ENCODE measurements at regions not wholly inside any gene's neighbourhood (a gene's known extent, or its start where the extent isn't known, plus 50 kb on each side); places are given as distances from the start of the nearest gene placed in this dataset.

DNA sequence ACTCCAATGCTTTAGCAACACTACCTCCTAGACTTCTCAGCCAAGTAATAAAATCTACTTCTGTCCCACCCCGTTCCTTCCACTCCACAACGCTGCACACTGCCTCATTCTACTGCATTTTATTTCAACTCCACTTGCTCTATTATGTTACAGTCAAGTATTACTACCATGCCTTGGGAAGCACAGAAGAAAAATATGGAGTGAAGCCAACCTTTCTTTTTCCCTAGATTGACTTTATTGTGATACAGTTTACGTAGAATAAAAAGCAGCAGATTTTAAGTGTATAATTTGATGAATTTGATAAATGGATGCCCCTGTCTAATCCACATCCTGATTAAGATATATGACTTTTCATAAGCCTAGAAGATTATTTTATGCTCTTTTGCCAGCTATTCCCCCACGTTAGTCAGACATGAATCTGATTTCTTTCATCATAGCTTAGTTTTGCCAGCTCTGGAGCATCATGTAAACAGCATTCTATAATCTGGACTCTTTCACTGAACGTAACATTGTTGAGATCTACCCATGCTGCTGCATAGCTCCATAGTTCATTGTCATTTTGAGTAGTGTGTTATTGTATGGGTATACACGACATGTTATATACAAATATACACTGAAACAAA lies 676.8 kb upstream of the RAB6C start:
- TF ChIP-seq EZH2 (IDR thresholded peaks at IDR 0.05; ENCODE audit: low read depth) (no peak), CTCF (conservative IDR thresholded peaks at IDR 0.05) (no peak)
